ENCODE measurements at regions not wholly inside any gene's neighbourhood (a gene's known extent, or its start where the extent isn't known, plus 50 kb on each side); places are given as distances from the start of the nearest gene placed in this dataset.

DNA sequence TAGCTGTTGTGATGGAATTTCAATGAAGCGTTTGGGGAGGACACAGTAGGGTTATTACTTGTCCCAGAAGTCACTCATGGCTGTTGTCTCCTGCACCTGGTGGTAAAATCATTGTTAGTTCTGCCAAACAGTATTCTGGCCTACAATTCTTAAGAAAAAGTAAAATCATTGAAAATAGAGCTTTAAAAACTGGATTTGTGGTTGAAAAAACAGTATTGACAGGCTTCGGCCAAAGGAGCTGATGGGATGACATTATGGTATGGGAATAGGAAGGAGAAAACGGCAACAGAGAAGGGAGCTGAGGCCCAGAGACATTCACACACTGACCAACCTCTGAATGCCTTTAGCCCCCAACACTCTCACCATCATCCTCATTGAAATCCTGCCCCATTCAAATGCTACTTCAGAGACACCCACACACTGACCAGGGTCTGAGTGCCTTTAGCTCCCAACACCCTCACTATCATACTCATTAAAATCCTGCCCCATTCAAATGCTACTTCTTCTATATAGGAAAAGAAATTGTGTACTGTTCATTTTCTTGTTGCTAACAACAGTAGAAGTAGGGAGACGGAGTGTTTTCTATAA is 114.1 kb upstream of the OSR1 start:
- Histone ChIP-seq H3K4me2 (ENCODE audit: low read length) (no peak overlapping the region), H3K4me1 (ENCODE audit: control insufficient read depth, low read length) (0 out of 2 replicates have a peak, but pooled peaks cover 3% of the 10 kb centered on the region), H3K27ac (ENCODE audit: low read depth, low read length) (no peak overlapping the region), H3K79me2 (ENCODE audit: control insufficient read depth, low read length) (no peaks in the 10 kb centered on the region), H3K27me3 (ENCODE audit: control insufficient read depth, low read length) (no peaks in the 10 kb centered on the region), H3K9me3 (ENCODE audit: control insufficient read depth, insufficient read depth, low read length) (no peaks in the 10 kb centered on the region), H3K36me3 (ENCODE audit: control insufficient read depth, low read length) (no peaks in the 10 kb centered on the region), H3F3A (ENCODE audit: control insufficient read depth, insufficient read depth) (no peaks in the 10 kb centered on the region), H4K20me1 (ENCODE audit: control insufficient read depth, insufficient read depth, low read depth, low read length) (no peaks in the 10 kb centered on the region), H3K4me3 (ENCODE audit: low read length) (no peak overlapping the region), H3K9me2 (replicated peaks; ENCODE audit: control insufficient read depth, low read length) (no peaks in the 10 kb centered on the region)
- TF ChIP-seq EZH2phosphoT487 (IDR thresholded peaks at IDR 0.05; ENCODE audit: borderline replicate concordance, low read length) (no peak), CTCF (IDR thresholded peaks at IDR 0.05; ENCODE audit: low read depth, low read length, poor library complexity, severe bottlenecking) (no peak)

GRCh38 chr2:19471491-19471890 is 113.1 kb upstream of the OSR1 start:
- Histone ChIP-seq H3K27ac (ENCODE audit: low read depth, low read length) (no peak overlapping the region), H3K4me3 (ENCODE audit: low read length) (no peak overlapping the region), H3K4me1 (ENCODE audit: control insufficient read depth, low read length) (0 out of 2 replicates have a peak, but pooled peaks cover 3% of the 10 kb centered on the region), H3K4me2 (ENCODE audit: low read length) (no peak overlapping the region), H3K27me3 (ENCODE audit: control insufficient read depth, low read length) (no peaks in the 10 kb centered on the region), H3K9me2 (replicated peaks; ENCODE audit: control insufficient read depth, low read length) (no peaks in the 10 kb centered on the region), H3K79me2 (ENCODE audit: control insufficient read depth, low read length) (no peaks in the 10 kb centered on the region), H4K20me1 (ENCODE audit: control insufficient read depth, insufficient read depth, low read depth, low read length) (no peaks in the 10 kb centered on the region), H3K9me3 (ENCODE audit: control insufficient read depth, insufficient read depth, low read length) (no peaks in the 10 kb centered on the region), H3F3A (ENCODE audit: control insufficient read depth, insufficient read depth) (no peaks in the 10 kb centered on the region), H3K36me3 (ENCODE audit: control insufficient read depth, low read length) (no peaks in the 10 kb centered on the region)
- TF ChIP-seq EZH2phosphoT487 (IDR thresholded peaks at IDR 0.05; ENCODE audit: borderline replicate concordance, low read length) = no peak
- TF ChIP-seq CTCF (IDR thresholded peaks at IDR 0.05; ENCODE audit: low read depth, low read length, poor library complexity, severe bottlenecking) = no peak

DNA sequence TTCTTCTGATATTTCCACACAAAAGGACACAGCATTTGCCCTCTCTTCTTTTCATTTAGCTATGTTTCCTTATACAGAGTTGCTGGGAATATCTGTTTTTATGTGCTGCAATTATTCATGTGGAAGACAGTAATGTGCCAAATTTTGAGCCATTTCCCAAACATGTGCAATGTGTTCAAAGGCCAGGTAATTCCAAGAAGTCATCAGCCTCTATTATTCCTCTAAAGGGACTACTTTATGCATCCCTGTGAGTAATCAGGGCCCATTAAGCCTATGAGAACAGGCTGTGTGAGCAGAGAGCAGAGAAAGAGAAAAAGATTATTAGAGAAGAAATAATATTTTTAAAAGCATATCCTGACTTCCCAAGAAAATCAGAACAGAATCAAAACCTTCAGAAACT is 107.6 kb upstream of the OSR1 start:
- H3K79me2 ChIP-seq (ENCODE audit: control insufficient read depth, low read length) = no peaks in the 10 kb centered on the region
- no peak overlapping the region for H3K4me2 ChIP-seq (ENCODE audit: low read length)
- no peaks in the 10 kb centered on the region for H3F3A ChIP-seq (ENCODE audit: control insufficient read depth, insufficient read depth)
- no peaks in the 10 kb centered on the region for H3K9me2 ChIP-seq (replicated peaks; ENCODE audit: control insufficient read depth, low read length)
- H3K4me1 ChIP-seq (ENCODE audit: control insufficient read depth, low read length) = no peaks in the 10 kb centered on the region
- H4K20me1 ChIP-seq (ENCODE audit: control insufficient read depth, insufficient read depth, low read depth, low read length) = no peaks in the 10 kb centered on the region
- H3K4me3 ChIP-seq (ENCODE audit: low read length) = no peak overlapping the region
- no peaks in the 10 kb centered on the region for H3K27me3 ChIP-seq (ENCODE audit: control insufficient read depth, low read length)
- no peaks in the 10 kb centered on the region for H3K9me3 ChIP-seq (ENCODE audit: control insufficient read depth, insufficient read depth, low read length)
- no peaks in the 10 kb centered on the region for H3K36me3 ChIP-seq (ENCODE audit: control insufficient read depth, low read length)
- TF ChIP-seq CTCF (IDR thresholded peaks at IDR 0.05; ENCODE audit: low read depth, low read length, poor library complexity, severe bottlenecking) (no peak), EZH2phosphoT487 (IDR thresholded peaks at IDR 0.05; ENCODE audit: borderline replicate concordance, low read length) (no peak)
- no peak overlapping the region for H3K27ac ChIP-seq (ENCODE audit: low read depth, low read length)

Measured in DOHH2 (cell line).